Memory B cell (primary cell): ENCODE measurements at regions not wholly inside any gene's neighbourhood (a gene's known extent, or its start where the extent isn't known, plus 50 kb on each side); places are given as distances from the start of the nearest gene placed in this dataset.
A peak's percentile ranks its signal among the peaks of the same experiment; 100 is the strongest.

Experiments used
- ATAC-seq: fragments of 150-1000 bp; cut with Tn5 transposase; 2 replicates; pipeline ENCODE4 v1.10.0; 2021; ENCODE audit warnings: low read depth, mild to moderate bottlenecking, moderate library complexity
- DNase-seq, 2 donors: peaks; one replicate each; pipeline ENCODE4 v3.0.0; 2022; ENCODE audit warnings: low spot score in 2 of 2
- H3K27ac Mint-ChIP-seq: one replicate; pipeline ENCODE4 v1.8.0; 2022; ENCODE audit warnings: mild to moderate bottlenecking, moderate library complexity, mixed read lengths
- H3K27me3 Mint-ChIP-seq: one replicate; pipeline ENCODE4 v1.8.0; 2022; ENCODE audit warnings: mixed read lengths
- H3K36me3 Mint-ChIP-seq: one replicate; pipeline ENCODE4 v1.8.0; 2022; ENCODE audit warnings: mild to moderate bottlenecking, mixed read lengths
- H3K4me1 Mint-ChIP-seq: one replicate; pipeline ENCODE4 v1.8.0; 2022; ENCODE audit warnings: mixed read lengths
- H3K4me3 Mint-ChIP-seq: one replicate; pipeline ENCODE4 v1.8.0; 2022; ENCODE audit warnings: mild to moderate bottlenecking, moderate library complexity, mixed read lengths
- H3K9me3 Mint-ChIP-seq: one replicate; pipeline ENCODE4 v1.8.0; 2022; ENCODE audit warnings: mixed read lengths

GRCh38 chr16:16821261-16821660, 442.3 kb downstream of the NPIPA7 start:
- H3K4me1 Mint-ChIP-seq: no peaks in the 10 kb centered on the region
- peaks cover 5% of the 10 kb centered on the region for H3K36me3 Mint-ChIP-seq
- H3K27me3 Mint-ChIP-seq: peaks cover 2% of the 10 kb centered on the region
- no peak overlapping the region for H3K4me3 Mint-ChIP-seq
- H3K27ac Mint-ChIP-seq: no peak overlapping the region
- ATAC-seq: no peak
- H3K9me3 Mint-ChIP-seq: peaks cover 13% of the 10 kb centered on the region
- DNase-seq: no peak

DNA sequence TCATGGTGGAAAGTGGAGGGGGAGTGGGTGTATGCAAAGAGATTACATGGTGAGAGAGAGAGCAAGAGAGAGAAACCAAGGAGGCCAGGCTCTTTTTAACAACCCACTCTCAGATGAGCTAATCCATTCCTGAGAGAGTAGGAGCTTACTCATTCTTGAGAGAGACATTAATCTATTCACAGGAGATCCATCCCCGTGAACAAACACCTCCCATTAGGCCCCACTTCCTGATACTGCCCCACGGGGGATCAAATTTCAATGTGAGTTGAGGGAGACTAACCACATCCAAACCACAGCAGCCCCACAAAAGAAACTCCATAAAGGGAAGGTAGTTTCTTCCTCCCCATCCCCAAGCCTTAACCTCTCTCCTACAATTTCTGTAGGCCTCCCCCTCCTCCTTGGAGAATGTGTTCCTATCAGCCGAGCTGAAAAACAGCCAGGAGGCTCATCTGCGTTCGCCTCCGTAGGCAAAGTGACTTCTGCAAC, 450.0 kb downstream of the NPIPA7 start:
- Mint-ChIP-seq H3K36me3 (no peaks in the 10 kb centered on the region), H3K9me3 (peaks cover 1% of the 10 kb centered on the region), H3K4me1 (no peaks in the 10 kb centered on the region), H3K27ac (no peak overlapping the region), H3K27me3 (peaks cover 12% of the 10 kb centered on the region), H3K4me3 (no peak overlapping the region)
- ATAC-seq (no peak), DNase-seq (no peak)

DNA sequence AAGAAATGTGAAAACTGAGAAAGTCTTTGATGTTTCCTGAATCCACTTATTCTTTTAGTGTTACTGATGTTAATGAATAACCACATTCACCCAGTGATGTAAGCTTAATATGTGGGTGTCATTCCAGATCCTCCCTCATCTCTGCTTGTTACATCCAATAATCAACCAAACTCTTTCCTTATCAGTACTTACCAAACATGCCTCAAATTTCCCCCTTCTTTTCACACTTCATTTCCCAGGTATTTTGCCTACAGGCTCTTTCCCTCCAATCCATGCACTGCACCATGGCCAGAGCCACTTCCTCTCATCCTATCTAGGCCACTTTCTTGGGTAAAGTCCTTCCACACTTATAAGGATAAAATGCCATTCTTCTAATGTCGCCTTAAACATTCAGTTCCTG, 451.5 kb downstream of the NPIPA7 start:
- ATAC-seq (no peak), DNase-seq (no peak)
- H3K4me1 Mint-ChIP-seq: no peaks in the 10 kb centered on the region
- H3K27me3 Mint-ChIP-seq: peaks cover 12% of the 10 kb centered on the region
- H3K9me3 Mint-ChIP-seq: peaks cover 1% of the 10 kb centered on the region
- H3K36me3 Mint-ChIP-seq: no peaks in the 10 kb centered on the region
- no peak overlapping the region for H3K4me3 Mint-ChIP-seq
- H3K27ac Mint-ChIP-seq: no peak overlapping the region

GRCh38 chr16:16830973-16831372, 452.0 kb downstream of the NPIPA7 start:
- H3K4me1 Mint-ChIP-seq: no peaks in the 10 kb centered on the region
- DNase-seq (no peak), ATAC-seq (no peak)
- peaks cover 12% of the 10 kb centered on the region for H3K27me3 Mint-ChIP-seq
- H3K9me3 Mint-ChIP-seq: peaks cover 1% of the 10 kb centered on the region
- no peaks in the 10 kb centered on the region for H3K36me3 Mint-ChIP-seq
- no peak overlapping the region for H3K27ac Mint-ChIP-seq
- no peak overlapping the region for H3K4me3 Mint-ChIP-seq

DNA sequence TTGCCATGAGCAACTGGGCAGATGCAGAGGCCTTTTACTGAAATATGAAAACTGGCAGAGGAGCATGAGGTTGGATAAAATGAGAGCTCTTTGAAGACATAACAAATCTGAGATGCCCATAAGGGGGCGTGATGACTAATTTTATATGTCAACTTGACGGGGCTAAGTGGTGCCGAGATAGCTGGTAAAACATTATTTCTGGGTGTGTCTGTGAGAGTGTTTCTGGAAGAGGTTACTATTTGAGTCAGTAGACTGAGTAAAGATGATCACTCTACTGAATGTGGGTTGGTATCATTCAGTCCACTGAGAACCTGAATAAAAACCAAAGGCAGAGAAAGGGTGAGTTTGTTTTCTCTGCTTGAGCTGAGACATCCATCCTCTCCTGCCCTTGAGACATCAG, 454.2 kb downstream of the NPIPA7 start:
- Mint-ChIP-seq H3K27me3 (peaks cover 10% of the 10 kb centered on the region), H3K27ac (no peak overlapping the region), H3K9me3 (peaks cover 1% of the 10 kb centered on the region), H3K4me3 (no peak overlapping the region), H3K36me3 (no peaks in the 10 kb centered on the region), H3K4me1 (no peaks in the 10 kb centered on the region)
- no peak for ATAC-seq
- DNase-seq: no peak

DNA sequence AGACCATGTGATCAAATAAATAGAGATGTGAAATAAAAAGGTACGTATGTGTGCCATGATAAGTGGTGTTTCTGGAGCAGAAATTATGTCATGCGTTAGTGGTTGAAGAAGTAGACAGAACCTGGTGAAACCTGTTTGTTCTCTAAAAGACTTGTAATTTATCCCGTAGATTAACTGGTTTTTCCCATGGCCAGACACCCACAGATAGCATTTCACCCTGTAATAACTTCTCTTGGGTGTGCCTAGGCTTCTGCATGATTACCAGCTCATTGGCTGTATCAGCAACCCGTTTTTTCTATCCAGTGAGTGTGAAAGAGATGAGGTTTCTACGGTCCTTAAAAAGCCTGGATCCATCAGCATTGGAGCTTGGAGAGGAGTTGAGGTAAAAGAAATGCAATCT, 471.3 kb downstream of the NPIPA7 start:
- Mint-ChIP-seq H3K4me3 (no peak overlapping the region), H3K4me1 (no peaks in the 10 kb centered on the region), H3K9me3 (no peaks in the 10 kb centered on the region), H3K27ac (no peak overlapping the region), H3K27me3 (peaks cover 8% of the 10 kb centered on the region), H3K36me3 (no peaks in the 10 kb centered on the region)
- DNase-seq (no peak), ATAC-seq (no peak)

- DNase-seq: no peak
- no peak overlapping the region for H3K27ac Mint-ChIP-seq
- no peaks in the 10 kb centered on the region for H3K9me3 Mint-ChIP-seq
- H3K4me1 Mint-ChIP-seq: no peaks in the 10 kb centered on the region
- H3K27me3 Mint-ChIP-seq: peaks cover 18% of the 10 kb centered on the region
- no peak for ATAC-seq
- no peaks in the 10 kb centered on the region for H3K36me3 Mint-ChIP-seq
- no peak overlapping the region for H3K4me3 Mint-ChIP-seq
Observed at GRCh38 chr16:16857012-16857411, 478.1 kb downstream of the NPIPA7 start.

- H3K27ac Mint-ChIP-seq: no peak overlapping the region
- no peak overlapping the region for H3K4me3 Mint-ChIP-seq
- H3K9me3 Mint-ChIP-seq: no peaks in the 10 kb centered on the region
- H3K27me3 Mint-ChIP-seq: peaks cover 18% of the 10 kb centered on the region
- no peak for ATAC-seq
- no peaks in the 10 kb centered on the region for H3K36me3 Mint-ChIP-seq
- H3K4me1 Mint-ChIP-seq: no peaks in the 10 kb centered on the region
- DNase-seq: no peak
Observed at GRCh38 chr16:16857603-16858283, 478.8 kb downstream of the NPIPA7 start.

DNA sequence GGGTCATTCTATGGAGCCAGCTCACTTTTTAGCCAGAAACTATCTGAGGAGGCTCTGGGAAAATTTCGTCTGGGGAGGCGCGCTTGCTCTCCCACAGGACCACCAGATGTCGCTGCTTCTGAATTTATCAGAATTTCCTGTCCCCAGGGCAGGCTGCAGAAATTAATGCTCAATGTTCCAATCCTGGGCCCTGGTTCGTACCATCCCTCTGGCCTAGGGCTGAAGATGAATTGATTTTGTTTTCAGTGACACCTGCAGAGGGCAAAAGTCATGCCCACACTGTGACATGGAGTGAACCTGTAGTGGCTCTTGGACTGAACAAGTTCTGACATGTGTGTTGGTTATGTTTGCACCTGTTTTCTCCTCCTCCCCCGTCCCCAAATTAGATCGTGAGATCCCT, 482.6 kb downstream of the NPIPA7 start:
- H3K4me3 Mint-ChIP-seq: no peak overlapping the region

DNA sequence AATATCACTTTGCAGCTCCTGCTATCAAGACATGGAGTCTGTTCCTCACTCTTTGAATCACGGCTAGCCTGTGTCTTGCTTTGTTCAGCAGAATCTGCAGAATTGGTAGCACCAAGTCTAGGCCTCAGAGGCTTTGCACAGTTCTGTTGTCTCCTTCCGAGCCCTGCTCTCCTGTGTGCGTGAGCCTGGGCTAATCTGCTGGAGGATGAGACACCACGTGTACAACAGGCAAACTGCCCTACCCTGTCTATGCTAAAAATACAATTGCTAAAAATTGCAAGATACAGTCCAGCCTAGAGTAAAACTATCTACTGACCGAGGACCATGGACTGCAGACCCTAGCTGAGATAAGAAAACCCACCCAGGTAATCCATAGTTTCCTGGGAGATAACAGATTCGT, 484.7 kb downstream of the NPIPA7 start:
- H3K4me3 Mint-ChIP-seq: no peak overlapping the region
- H3K9me3 Mint-ChIP-seq: no peaks in the 10 kb centered on the region
- no peaks in the 10 kb centered on the region for H3K36me3 Mint-ChIP-seq
- no peak for DNase-seq
- peaks cover 12% of the 10 kb centered on the region for H3K27me3 Mint-ChIP-seq
- H3K4me1 Mint-ChIP-seq: no peaks in the 10 kb centered on the region
- no peak for ATAC-seq
- H3K27ac Mint-ChIP-seq: no peak overlapping the region

More for the DNA sequence above, 482.6 kb downstream of the NPIPA7 start:
- DNase-seq: peak; percentile 47 to 53
- Mint-ChIP-seq H3K4me1 (no peaks in the 10 kb centered on the region), H3K27me3 (peaks cover 12% of the 10 kb centered on the region), H3K36me3 (no peaks in the 10 kb centered on the region), H3K27ac (no peak overlapping the region), H3K9me3 (no peaks in the 10 kb centered on the region)
- ATAC-seq: peak; percentile 49

DNA sequence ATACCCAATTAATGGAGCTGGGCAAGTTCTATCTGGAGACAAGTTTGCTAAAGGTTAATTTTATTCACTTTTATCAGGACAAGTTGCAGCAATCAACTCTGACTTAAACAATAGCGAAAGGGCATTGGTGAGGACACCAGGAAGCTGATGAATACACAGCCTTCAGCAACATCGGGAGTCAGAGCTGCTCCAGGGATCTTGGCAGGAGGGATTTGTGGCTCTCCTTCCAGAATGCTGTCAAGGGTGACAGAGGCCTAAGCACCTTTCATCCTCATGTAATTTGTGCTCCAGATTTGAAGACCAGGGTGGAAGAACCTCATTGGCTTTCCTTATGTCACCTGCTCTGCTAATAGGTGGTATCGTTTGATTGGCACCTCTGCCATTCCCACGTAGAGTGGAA, 485.6 kb downstream of the NPIPA7 start:
- H3K27me3 Mint-ChIP-seq: peaks cover 9% of the 10 kb centered on the region
- no peaks in the 10 kb centered on the region for H3K9me3 Mint-ChIP-seq
- DNase-seq (no peak), ATAC-seq (no peak)
- H3K36me3 Mint-ChIP-seq: no peaks in the 10 kb centered on the region
- H3K4me3 Mint-ChIP-seq: no peak overlapping the region
- H3K4me1 Mint-ChIP-seq: no peaks in the 10 kb centered on the region
- H3K27ac Mint-ChIP-seq: no peak overlapping the region

GRCh38 chr16:16865374-16865773, 486.4 kb downstream of the NPIPA7 start:
- Mint-ChIP-seq H3K9me3 (no peaks in the 10 kb centered on the region), H3K36me3 (no peaks in the 10 kb centered on the region), H3K27me3 (peaks cover 11% of the 10 kb centered on the region), H3K4me3 (no peak overlapping the region), H3K4me1 (no peaks in the 10 kb centered on the region), H3K27ac (peak overlapping the region; percentile 67)
- DNase-seq (no peak), ATAC-seq (no peak)

DNA sequence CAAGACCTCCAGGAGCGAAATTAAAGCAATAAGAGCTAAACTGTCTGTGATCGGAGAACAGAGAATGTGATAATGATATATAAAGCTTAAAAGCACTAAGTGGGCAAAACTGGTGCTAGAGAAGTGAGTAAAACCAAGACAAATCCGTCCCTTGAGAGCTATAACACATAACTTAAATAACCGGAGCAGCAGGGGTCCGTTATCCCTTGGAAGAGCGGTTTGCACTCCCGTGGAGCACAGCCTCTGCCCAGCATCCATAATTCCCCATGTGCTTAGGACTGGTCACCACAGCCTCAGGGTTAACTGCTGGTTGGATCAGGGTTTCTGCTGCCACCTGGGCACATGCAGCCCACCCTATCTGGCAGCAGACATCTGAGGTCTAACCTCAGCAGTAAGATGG, 489.0 kb downstream of the NPIPA7 start:
- Mint-ChIP-seq H3K9me3 (no peaks in the 10 kb centered on the region), H3K4me1 (no peaks in the 10 kb centered on the region), H3K4me3 (no peak overlapping the region), H3K27me3 (peaks cover 18% of the 10 kb centered on the region), H3K27ac (no peak overlapping the region), H3K36me3 (no peaks in the 10 kb centered on the region)
- ATAC-seq (no peak), DNase-seq (no peak)

GRCh38 chr16:16868727-16869126, 489.8 kb downstream of the NPIPA7 start:
- H3K27ac Mint-ChIP-seq: no peak overlapping the region
- DNase-seq: no peak
- no peaks in the 10 kb centered on the region for H3K9me3 Mint-ChIP-seq
- no peaks in the 10 kb centered on the region for H3K4me1 Mint-ChIP-seq
- H3K27me3 Mint-ChIP-seq: peaks cover 18% of the 10 kb centered on the region
- ATAC-seq: no peak
- H3K36me3 Mint-ChIP-seq: no peaks in the 10 kb centered on the region
- H3K4me3 Mint-ChIP-seq: no peak overlapping the region

DNA sequence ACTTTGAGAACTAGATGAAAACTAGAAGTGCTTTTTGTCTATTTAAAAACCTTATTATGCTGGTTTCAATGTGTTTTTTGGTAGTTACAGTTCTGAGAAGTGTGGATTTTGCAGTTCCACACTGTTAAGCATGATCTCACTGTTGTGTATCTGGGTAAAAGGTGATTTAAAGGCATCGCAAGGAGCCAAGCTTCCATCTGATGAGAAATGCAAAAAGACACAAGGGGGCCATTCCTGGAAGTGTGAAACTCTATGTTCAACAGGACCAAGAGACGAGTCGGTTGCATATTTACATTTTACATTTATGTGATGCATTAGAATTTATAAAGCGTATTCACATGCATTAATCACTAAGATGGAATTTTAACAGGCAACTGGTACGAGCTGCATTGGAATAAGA, 490.8 kb downstream of the NPIPA7 start:
- DNase-seq (no peak), ATAC-seq (no peak)
- no peak overlapping the region for H3K4me3 Mint-ChIP-seq
- no peaks in the 10 kb centered on the region for H3K36me3 Mint-ChIP-seq
- peaks cover 19% of the 10 kb centered on the region for H3K27me3 Mint-ChIP-seq
- H3K27ac Mint-ChIP-seq: no peak overlapping the region
- no peaks in the 10 kb centered on the region for H3K9me3 Mint-ChIP-seq
- H3K4me1 Mint-ChIP-seq: no peaks in the 10 kb centered on the region
